ENCODE measurements at regions not wholly inside any gene's neighbourhood (a gene's known extent, or its start where the extent isn't known, plus 50 kb on each side); places are given as distances from the start of the nearest gene placed in this dataset.

DNA sequence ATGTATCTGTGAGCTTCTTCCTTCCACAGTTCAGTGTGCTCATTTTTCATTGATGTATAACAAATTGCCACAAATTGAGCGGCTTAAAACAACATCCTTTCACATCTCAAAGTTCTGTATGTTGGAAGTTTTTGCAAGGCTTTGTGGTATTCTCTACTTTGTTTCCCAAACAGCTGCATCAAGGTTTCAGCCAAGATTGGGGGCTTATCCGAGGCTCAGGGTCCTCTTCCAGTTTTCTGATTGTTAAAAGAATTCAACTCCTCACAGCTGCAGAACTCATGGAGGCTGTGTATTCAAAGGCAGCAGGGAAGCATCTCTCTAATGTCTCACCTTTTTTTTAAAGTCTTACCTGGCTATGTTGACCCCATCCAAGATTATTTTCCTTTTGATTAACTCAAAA is 1369.8 kb downstream of the PCDH9 start:
- no peak overlapping the region for H3K27ac ChIP-seq
- no peak for TF ChIP-seq ZFX (IDR thresholded peaks at IDR 0.05; ENCODE audit: borderline replicate concordance)
- TF ChIP-seq, protein P1, sequence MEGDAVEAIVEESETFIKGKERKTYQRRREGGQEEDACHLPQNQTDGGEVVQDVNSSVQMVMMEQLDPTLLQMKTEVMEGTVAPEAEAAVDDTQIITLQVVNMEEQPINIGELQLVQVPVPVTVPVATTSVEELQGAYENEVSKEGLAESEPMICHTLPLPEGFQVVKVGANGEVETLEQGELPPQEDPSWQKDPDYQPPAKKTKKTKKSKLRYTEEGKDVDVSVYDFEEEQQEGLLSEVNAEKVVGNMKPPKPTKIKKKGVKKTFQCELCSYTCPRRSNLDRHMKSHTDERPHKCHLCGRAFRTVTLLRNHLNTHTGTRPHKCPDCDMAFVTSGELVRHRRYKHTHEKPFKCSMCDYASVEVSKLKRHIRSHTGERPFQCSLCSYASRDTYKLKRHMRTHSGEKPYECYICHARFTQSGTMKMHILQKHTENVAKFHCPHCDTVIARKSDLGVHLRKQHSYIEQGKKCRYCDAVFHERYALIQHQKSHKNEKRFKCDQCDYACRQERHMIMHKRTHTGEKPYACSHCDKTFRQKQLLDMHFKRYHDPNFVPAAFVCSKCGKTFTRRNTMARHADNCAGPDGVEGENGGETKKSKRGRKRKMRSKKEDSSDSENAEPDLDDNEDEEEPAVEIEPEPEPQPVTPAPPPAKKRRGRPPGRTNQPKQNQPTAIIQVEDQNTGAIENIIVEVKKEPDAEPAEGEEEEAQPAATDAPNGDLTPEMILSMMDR (IDR thresholded peaks at IDR 0.05): no peak

DNA sequence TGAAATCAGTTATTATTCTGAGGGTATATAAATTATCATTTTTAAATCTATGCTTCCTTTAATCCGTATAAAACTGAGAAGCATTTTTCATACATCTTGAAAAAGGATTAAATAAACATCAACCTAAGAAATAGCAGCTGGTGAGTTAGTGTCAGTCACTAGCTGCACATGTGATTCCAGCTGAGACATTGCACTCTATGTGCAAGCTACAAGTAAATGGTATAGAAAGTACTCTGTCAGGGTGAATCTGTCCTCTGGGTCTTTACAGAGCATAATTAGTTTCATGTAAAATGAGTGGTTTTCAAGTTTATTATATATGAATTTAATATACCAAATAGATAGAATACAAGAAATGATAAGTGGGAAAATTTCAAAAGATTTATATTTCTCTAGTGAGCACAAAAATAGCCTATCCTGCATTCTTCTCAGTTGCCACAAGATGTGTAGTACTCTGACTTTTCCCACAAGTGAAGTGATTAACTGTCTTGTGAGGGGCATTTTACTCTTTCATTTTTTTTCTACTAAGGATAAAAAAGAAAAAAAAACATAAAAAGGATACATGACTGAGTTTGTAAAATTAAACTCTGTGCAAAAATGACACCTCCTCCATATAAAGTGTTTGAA is 1372.1 kb downstream of the PCDH9 start:
- no peak for TF ChIP-seq ZFX (IDR thresholded peaks at IDR 0.05; ENCODE audit: borderline replicate concordance)
- TF ChIP-seq, protein P1 (IDR thresholded peaks at IDR 0.05): no peak
- H3K27ac ChIP-seq: no peak overlapping the region

DNA sequence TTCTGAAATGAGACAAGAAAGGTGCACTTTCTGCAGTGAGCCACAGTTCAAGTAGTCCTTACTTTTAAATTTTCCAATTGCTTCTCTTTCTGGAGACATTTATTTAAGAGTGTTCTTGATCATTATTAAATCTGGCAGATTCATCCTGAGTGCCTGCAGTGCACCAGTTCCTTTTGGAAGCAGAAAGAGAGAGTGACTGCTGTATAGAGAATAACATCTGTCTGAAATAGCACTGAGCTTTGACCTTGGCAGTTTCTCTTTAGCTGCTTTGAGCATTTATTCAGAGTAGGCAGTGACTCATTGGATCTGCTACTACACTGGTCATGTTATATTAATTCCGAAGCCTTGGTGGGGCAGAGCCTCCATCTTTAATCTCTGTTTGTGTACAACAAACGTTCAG is 1373.7 kb downstream of the PCDH9 start:
- TF ChIP-seq ZFX (IDR thresholded peaks at IDR 0.05; ENCODE audit: borderline replicate concordance): no peak
- TF ChIP-seq, protein P1 (IDR thresholded peaks at IDR 0.05): no peak
- no peak overlapping the region for H3K27ac ChIP-seq

DNA sequence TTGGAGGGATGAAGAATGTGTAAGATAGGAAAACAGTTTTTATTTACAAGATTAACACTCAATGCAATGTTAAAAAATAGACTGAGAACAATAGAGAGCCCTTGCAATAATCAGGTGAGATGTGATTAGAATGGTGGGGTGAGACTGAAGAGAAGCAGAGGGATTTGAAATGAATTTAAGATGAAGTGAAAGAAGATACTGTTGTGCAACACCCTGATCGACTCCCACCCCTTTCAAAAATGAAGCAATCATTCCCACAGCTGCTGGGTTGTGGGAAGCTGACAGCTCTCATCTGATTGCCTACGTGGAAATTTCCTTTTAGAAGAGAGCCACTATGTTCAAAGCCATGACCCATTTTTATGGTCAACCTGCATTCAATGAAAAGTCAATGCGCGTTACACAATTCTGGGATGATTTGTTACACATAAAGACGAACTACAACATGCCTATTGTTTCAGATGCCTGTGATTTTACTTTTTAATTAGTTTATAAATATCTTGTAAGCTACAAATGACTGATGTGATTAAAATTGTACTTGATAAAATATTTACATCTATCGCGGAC is 1374.8 kb downstream of the PCDH9 start:
- H3K27ac ChIP-seq: no peak overlapping the region

DNA sequence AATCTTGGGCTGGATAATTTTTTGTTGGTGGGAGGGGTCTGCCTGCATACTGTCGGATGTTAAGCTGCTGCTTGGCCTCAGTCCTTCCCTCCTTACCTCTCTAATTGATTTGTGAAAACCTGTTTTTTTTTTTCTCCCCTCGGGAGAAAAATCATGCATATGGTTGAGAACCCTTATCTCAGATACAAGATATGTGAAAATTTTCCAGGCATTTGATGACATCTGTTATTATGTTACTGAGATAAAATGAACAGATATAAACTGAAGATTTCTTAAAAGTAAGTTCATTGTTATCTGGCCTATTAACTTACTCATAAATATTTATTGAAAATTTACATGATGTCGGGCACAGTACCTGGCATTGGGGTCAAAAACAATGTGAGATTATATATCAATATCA is 1375.7 kb downstream of the PCDH9 start:
- no peak overlapping the region for H3K27ac ChIP-seq
- no peak for TF ChIP-seq ZFX (IDR thresholded peaks at IDR 0.05; ENCODE audit: borderline replicate concordance)
- TF ChIP-seq, protein P1 (IDR thresholded peaks at IDR 0.05): no peak

More for the DNA sequence above, 1374.8 kb downstream of the PCDH9 start:
- TF ChIP-seq, protein P1 (IDR thresholded peaks at IDR 0.05): no peak
- TF ChIP-seq ZFX (IDR thresholded peaks at IDR 0.05; ENCODE audit: borderline replicate concordance): no peak

DNA sequence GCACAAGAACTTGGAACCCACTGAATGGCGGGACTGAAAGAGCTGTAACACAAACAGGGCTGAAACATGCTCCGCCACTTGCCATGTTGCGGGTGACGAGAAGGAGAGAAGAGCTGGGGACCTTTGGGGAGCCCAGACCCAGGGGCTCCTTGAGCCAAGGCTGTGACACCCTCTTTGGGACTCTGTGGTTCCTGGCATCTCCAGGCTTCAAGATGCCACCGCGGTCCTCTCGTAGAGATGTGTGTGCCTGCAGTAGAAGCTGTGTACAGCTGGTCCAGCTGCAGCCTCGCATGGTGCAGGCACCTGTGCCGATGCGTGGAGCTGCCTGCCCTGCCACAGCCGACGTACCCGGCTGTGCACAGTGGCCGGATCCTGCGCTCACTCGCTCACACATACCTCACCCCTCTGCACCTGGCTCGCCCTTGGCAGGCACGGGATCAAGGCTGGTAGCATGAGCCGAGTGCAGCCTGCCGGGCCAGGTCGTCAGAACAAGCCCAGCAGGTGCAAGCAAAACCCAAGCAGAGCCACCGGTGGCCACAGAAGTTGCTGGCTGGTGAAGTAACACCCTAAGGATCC is 1385.8 kb downstream of the PCDH9 start:
- TF ChIP-seq ZFX (IDR thresholded peaks at IDR 0.05; ENCODE audit: borderline replicate concordance): no peak
- TF ChIP-seq, protein P1 (IDR thresholded peaks at IDR 0.05): no peak
- no peak overlapping the region for H3K27ac ChIP-seq

DNA sequence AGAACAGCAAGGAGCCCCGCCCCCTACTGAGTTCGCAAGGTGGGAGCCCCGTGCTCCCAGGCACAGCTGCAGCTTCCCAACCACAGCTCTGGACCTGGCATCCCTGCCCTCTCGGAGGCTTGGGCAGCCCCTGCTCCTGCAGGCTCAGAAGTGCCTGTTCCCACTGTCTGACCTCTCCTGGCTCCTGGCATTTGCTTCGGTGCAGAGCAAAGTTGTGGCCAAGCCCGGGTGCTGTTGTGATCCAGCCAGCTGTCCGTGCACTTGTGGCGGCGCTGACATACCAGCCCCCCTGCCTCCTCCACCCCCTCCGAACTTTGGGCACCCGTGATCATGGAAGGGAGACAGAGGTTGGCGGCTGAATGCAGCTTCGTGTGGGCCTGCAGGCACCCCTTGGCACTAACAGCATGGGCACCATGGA is 1386.8 kb downstream of the PCDH9 start:
- TF ChIP-seq, protein P1 (IDR thresholded peaks at IDR 0.05): no peak
- TF ChIP-seq ZFX (IDR thresholded peaks at IDR 0.05; ENCODE audit: borderline replicate concordance): no peak
- no peak overlapping the region for H3K27ac ChIP-seq

Measured in 22Rv1 (cell line).